Neural cell (in vitro differentiated cells): ENCODE measurements at regions not wholly inside any gene's neighbourhood (a gene's known extent, or its start where the extent isn't known, plus 50 kb on each side); places are given as distances from the start of the nearest gene placed in this dataset.

Experiments
- H2AFZ ChIP-seq: fragments of 200-600, 300-800 bp; sonication (generic), shearing (Covaris generic); 2 replicates; pipeline ENCODE4 v1.6.0; 2014; ENCODE audit warnings: low read depth, mild to moderate bottlenecking, antibody characterized with exemption, low read length, moderate library complexity
- H3F3A ChIP-seq: fragments of 200-600 bp; shearing (Covaris generic); 2 replicates; pipeline ENCODE4 v1.6.1; 2016; ENCODE audit warnings: mild to moderate bottlenecking, moderate library complexity, mixed read lengths, antibody characterized with exemption, low read length; ENCODE audit not compliant: insufficient read depth, poor library complexity, severe bottlenecking
- H3K27ac ChIP-seq: fragments of 200-600, 300-800 bp; sonication (generic), shearing (Covaris generic); 2 replicates; pipeline ENCODE4 v1.5.1; 2014; ENCODE audit warnings: mild to moderate bottlenecking, low read length, moderate library complexity
- H3K27me3 ChIP-seq: fragments of 300-800, 200-600 bp; sonication (generic), shearing (Covaris generic); 2 replicates; pipeline ENCODE4 v1.6.0; 2014; ENCODE audit warnings: mild to moderate bottlenecking, low read depth, low read length, moderate library complexity; ENCODE audit not compliant: insufficient read depth
- H3K36me3 ChIP-seq: fragments of 300-800, 200-600 bp; sonication (generic), shearing (Covaris generic); 2 replicates; pipeline ENCODE4 v1.5.1; 2014; ENCODE audit warnings: mild to moderate bottlenecking, antibody characterized with exemption, low read length, moderate library complexity; ENCODE audit not compliant: insufficient read depth
- H3K4me2 ChIP-seq: fragments of 300-800, 200-600 bp; sonication (generic), shearing (Covaris generic); 2 replicates; pipeline ENCODE4 v1.6.0; 2014; ENCODE audit warnings: mild to moderate bottlenecking, low read length
- H3K4me3 ChIP-seq: fragments of 300-800, 200-600 bp; sonication (generic), shearing (Covaris generic); 2 replicates; pipeline ENCODE4 v1.5.1; 2014; ENCODE audit warnings: mild to moderate bottlenecking, low read length, moderate library complexity
- H3K79me2 ChIP-seq: fragments of 200-600 bp; shearing (Covaris generic); replicated peaks from 2 replicates; pipeline ENCODE4 v1.6.0; 2014; ENCODE audit warnings: mild to moderate bottlenecking, low read length, moderate library complexity; ENCODE audit not compliant: insufficient read depth
- H3K9ac ChIP-seq: fragments of 300-800, 200-600 bp; sonication (generic), shearing (Covaris generic); 2 replicates; pipeline ENCODE4 v1.6.1; 2016; ENCODE audit warnings: mild to moderate bottlenecking, low read length, mixed read lengths
- H3K9me2 ChIP-seq: fragments of 200-600 bp; shearing (Covaris generic); 2 replicates; pipeline ENCODE4 v1.6.1; 2016; ENCODE audit warnings: mild to moderate bottlenecking, low read length, mixed read lengths; ENCODE audit not compliant: insufficient read depth
- H3K9me3 ChIP-seq: fragments of 200-600, 300-800 bp; sonication (generic), shearing (Covaris generic); 2 replicates; pipeline ENCODE4 v1.6.1; 2016; ENCODE audit warnings: mild to moderate bottlenecking, mixed run types, low read length, moderate library complexity, mixed read lengths
- H4K20me1 ChIP-seq: fragments of 200-600 bp; shearing (Covaris generic); 2 replicates; pipeline ENCODE4 v1.6.1; 2016; ENCODE audit warnings: mild to moderate bottlenecking, mixed run types; ENCODE audit not compliant: insufficient read depth
- CTCF ChIP-seq: fragments of 450-650 bp; IDR thresholded peaks from 2 replicates; pipeline ENCODE4 v1.5.1; 2014; ENCODE audit warnings: antibody characterized with exemption, mild to moderate bottlenecking, moderate library complexity; ENCODE audit not compliant: poor library complexity, severe bottlenecking
- EP300 ChIP-seq: fragments of 450-650 bp; conservative IDR thresholded peaks from 2 replicates; pipeline ENCODE4 v1.6.1; 2014; ENCODE audit warnings: antibody characterized with exemption, mild to moderate bottlenecking, moderate library complexity; ENCODE audit not compliant: poor library complexity, severe bottlenecking
- EZH2 ChIP-seq: fragments of 200-600, 300-800 bp; shearing (Covaris generic), sonication (generic); IDR thresholded peaks from 2 replicates; pipeline ENCODE4 v1.6.1; 2014; ENCODE audit warnings: antibody characterized with exemption, low read length, borderline replicate concordance, mild to moderate bottlenecking; ENCODE audit not compliant: insufficient read depth, poor library complexity, severe bottlenecking
- MXI1 ChIP-seq: fragments of 450-650 bp; conservative IDR thresholded peaks from 2 replicates; pipeline ENCODE4 v1.6.1; 2014; ENCODE audit warnings: antibody characterized with exemption, mild to moderate bottlenecking; ENCODE audit not compliant: poor library complexity, severe bottlenecking
- POLR2AphosphoS5 ChIP-seq: IDR thresholded peaks from 2 replicates; pipeline ENCODE4 v1.6.1; 2012
- RAD21 ChIP-seq: fragments of 450-650 bp; conservative IDR thresholded peaks from 2 replicates; pipeline ENCODE4 v1.6.1; 2014; ENCODE audit warnings: antibody characterized with exemption, mild to moderate bottlenecking, moderate library complexity
- REST ChIP-seq: IDR thresholded peaks from 2 replicates; pipeline ENCODE4 v1.6.1; 2012; ENCODE audit warnings: borderline replicate concordance
- SMC3 ChIP-seq: fragments of 450-650 bp; conservative IDR thresholded peaks from 2 replicates; pipeline ENCODE4 v1.6.1; 2014; ENCODE audit warnings: antibody characterized with exemption, mild to moderate bottlenecking, moderate library complexity; ENCODE audit not compliant: poor library complexity
- TAF1 ChIP-seq: IDR thresholded peaks from 2 replicates; pipeline ENCODE4 v1.6.1; 2012; ENCODE audit warnings: low read depth

GRCh38 chrX:99137488-99137887 lies 1272.6 kb downstream of the PCDH19 start:
- H3K4me2 ChIP-seq, result no peak overlapping the region

GRCh38 chrX:99117011-99117410 lies 1293.1 kb downstream of the PCDH19 start:
- H3K27ac ChIP-seq, result no peak overlapping the region
- no peaks in the 10 kb centered on the region for H3K9me2 ChIP-seq
- no peaks in the 10 kb centered on the region for H3K27me3 ChIP-seq
- H3K4me3 ChIP-seq, result no peak overlapping the region
- no peak overlapping the region for H3K4me2 ChIP-seq
- no peaks in the 10 kb centered on the region for H3K9me3 ChIP-seq
- no peaks in the 10 kb centered on the region for H3K79me2 ChIP-seq
- H3K9ac ChIP-seq, result no peak overlapping the region
- no peaks in the 10 kb centered on the region for H3F3A ChIP-seq
- no peak overlapping the region for H2AFZ ChIP-seq
- H3K36me3 ChIP-seq, result no peaks in the 10 kb centered on the region
- no peaks in the 10 kb centered on the region for H4K20me1 ChIP-seq
- TF ChIP-seq MXI1 (no peak), TAF1 (no peak), POLR2AphosphoS5 (no peak), EZH2 (no peak), RAD21 (no peak), SMC3 (no peak), REST (no peak), EP300 (no peak)

More at GRCh38 chrX:99137488-99137887, 1272.6 kb downstream of the PCDH19 start:
- H3K9me2 ChIP-seq, result no peaks in the 10 kb centered on the region
- no peak for TF ChIP-seq POLR2AphosphoS5
- TF ChIP-seq SMC3, result no peak
- no peak for TF ChIP-seq TAF1
- TF ChIP-seq EP300, result no peak
- no peak for TF ChIP-seq RAD21
- no peak for TF ChIP-seq MXI1
- TF ChIP-seq CTCF, result no peak
- TF ChIP-seq EZH2, result no peak
- no peak for TF ChIP-seq REST
- no peak overlapping the region for H3K27ac ChIP-seq
- no peaks in the 10 kb centered on the region for H4K20me1 ChIP-seq
- no peak overlapping the region for H3K4me3 ChIP-seq
- no peaks in the 10 kb centered on the region for H3K9me3 ChIP-seq
- H2AFZ ChIP-seq, result no peak overlapping the region
- H3K79me2 ChIP-seq, result no peaks in the 10 kb centered on the region
- H3K9ac ChIP-seq, result no peak overlapping the region
- H3K36me3 ChIP-seq, result no peaks in the 10 kb centered on the region
- no peaks in the 10 kb centered on the region for H3K27me3 ChIP-seq
- no peaks in the 10 kb centered on the region for H3F3A ChIP-seq
